Brain microvascular endothelial cell (primary cell): ENCODE measurements at regions not wholly inside any gene's neighbourhood (a gene's known extent, or its start where the extent isn't known, plus 50 kb on each side); places are given as distances from the start of the nearest gene placed in this dataset.
"Not testable (repeated sequence)": the region's sequence is repeated elsewhere in the genome, so short reads cannot be mapped to it uniquely, and the experiment has no call there.

Experiments used
- DNase-seq: peaks from one replicate; pipeline ENCODE4 v3.0.0-alpha.2; 2020
- H3K27ac ChIP-seq: fragments of 250-450 bp; sonication (Bioruptor Pico); 2 replicates; pipeline ENCODE4 v1.5.1; 2020; ENCODE audit warnings: mild to moderate bottlenecking, moderate library complexity
- H3K27me3 ChIP-seq: fragments of 250-450 bp; sonication (Bioruptor Pico); replicated peaks from 2 replicates; pipeline ENCODE4 v1.5.1; 2020; ENCODE audit warnings: mild to moderate bottlenecking
- H3K36me3 ChIP-seq: fragments of 250-450 bp; sonication (Bioruptor Pico); replicated peaks from 2 replicates; pipeline ENCODE4 v1.5.1; 2020; ENCODE audit warnings: mild to moderate bottlenecking
- H3K4me3 ChIP-seq: 2 replicates; pipeline ENCODE4 v1.5.1; 2011; ENCODE audit warnings: low read depth, mild to moderate bottlenecking, control low read depth, low read length, moderate library complexity
- in situ Hi-C: cut with HindIII; loops from 2 replicates; pipeline ENCODE4 v1.10.0; 2017; ENCODE audit warnings: low sequenced_read_pairs, low pct_ligation_motif_present
- TF ChIP-seq, protein P1 (sequence below): IDR thresholded peaks from 2 replicates; pipeline ENCODE4 v1.5.1; 2011; ENCODE audit warnings: low read depth, mild to moderate bottlenecking, moderate library complexity, low read length, control low read depth, inconsistent platforms; ENCODE audit errors: missing control alignments

DNA sequence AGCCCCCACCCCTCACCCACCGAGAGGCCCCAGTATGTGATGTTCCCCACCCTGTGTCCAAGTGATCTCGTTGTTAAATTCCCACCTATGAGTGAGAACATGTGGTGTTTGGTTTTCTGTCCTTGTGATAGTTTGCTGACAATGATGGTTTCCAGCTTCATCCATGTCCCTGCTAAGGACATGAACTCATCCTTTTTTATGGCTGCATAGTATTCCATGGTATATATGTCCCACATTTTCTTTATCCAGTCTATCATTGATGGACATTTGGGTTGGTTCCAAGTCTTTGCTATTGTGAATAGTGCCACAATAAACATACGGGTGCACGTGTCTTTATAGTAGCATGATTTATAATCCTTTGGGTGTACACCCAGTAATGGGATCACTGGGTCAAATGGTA lies 79.2 kb downstream of the PXDC1 start:
- H3K27ac ChIP-seq, DNase-seq, H3K4me3 ChIP-seq, in situ Hi-C loops, H3K36me3 ChIP-seq, H3K27me3 ChIP-seq: not testable (repeated sequence)

DNA sequence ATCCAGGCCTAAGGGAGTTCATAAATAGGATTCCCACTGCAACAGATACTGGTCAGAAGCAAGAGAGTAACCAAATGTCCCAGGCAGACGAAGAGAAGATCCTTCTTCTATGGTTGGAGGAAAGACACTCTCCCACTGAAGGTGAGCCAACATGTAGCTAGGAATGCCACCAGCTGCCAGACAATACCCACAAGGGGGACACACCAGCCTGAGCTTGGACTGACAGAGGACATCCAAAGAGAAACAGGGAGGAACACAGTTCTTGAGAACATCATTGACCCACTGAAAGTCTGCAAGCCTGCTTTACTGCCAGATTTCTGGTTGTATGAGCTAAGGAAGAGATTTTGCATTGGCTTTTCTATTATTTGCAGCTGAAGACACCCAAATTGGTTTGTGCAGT lies 80.1 kb downstream of the PXDC1 start:
- no peaks in the 10 kb centered on the region for H3K27me3 ChIP-seq
- no peak overlapping the region for H3K4me3 ChIP-seq
- no peak for DNase-seq
- in situ Hi-C loops: no loop called here
- no peaks in the 10 kb centered on the region for H3K36me3 ChIP-seq
- no peak overlapping the region for H3K27ac ChIP-seq
- TF ChIP-seq, protein P1, sequence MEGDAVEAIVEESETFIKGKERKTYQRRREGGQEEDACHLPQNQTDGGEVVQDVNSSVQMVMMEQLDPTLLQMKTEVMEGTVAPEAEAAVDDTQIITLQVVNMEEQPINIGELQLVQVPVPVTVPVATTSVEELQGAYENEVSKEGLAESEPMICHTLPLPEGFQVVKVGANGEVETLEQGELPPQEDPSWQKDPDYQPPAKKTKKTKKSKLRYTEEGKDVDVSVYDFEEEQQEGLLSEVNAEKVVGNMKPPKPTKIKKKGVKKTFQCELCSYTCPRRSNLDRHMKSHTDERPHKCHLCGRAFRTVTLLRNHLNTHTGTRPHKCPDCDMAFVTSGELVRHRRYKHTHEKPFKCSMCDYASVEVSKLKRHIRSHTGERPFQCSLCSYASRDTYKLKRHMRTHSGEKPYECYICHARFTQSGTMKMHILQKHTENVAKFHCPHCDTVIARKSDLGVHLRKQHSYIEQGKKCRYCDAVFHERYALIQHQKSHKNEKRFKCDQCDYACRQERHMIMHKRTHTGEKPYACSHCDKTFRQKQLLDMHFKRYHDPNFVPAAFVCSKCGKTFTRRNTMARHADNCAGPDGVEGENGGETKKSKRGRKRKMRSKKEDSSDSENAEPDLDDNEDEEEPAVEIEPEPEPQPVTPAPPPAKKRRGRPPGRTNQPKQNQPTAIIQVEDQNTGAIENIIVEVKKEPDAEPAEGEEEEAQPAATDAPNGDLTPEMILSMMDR: no peak

DNA sequence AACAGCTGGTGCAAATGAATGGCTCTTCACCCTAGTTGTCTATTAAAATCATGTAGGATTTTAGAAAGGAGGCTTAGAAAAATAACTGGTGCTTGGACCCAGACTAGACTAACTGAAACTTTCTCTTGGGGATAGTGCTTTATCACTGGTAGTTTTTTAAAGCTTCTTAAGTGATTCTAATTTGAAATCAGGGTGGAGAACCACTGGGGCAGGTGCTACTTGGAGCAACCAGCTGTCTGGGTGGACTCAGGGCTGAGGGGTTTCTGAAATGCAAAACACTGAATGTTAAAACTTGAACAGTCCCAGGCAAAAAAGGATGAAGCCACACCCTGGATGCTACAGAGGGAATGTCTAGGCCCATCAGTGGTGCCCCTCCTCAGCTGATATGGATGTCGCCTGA lies 81.2 kb downstream of the PXDC1 start:
- no peak for DNase-seq
- Histone ChIP-seq H3K27ac (no peak overlapping the region), H3K36me3 (no peaks in the 10 kb centered on the region), H3K4me3 (no peak overlapping the region), H3K27me3 (no peaks in the 10 kb centered on the region)
- in situ Hi-C loops: no loop called here
- TF ChIP-seq, protein P1: no peak

DNA sequence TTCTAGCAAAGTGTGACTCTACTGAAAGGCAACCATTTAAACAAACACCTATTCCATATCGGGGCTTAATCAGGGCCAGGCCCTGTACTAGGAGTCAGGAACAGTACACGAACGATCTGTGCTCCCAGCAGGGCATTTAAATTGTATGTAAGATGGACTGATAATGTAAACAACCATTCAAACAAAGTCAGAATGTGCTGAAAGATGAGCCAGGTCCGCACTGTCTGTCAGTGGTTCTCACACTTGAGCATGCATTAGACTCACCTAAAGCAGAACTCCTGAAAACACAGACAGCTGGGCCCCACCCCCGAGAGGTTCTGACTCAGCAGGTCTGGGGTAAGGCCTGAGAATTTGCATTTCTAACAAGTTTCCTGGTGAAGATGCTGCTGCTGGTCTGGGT lies 81.6 kb downstream of the PXDC1 start:
- no peak for DNase-seq
- no peak overlapping the region for H3K27ac ChIP-seq
- no peak overlapping the region for H3K4me3 ChIP-seq
- in situ Hi-C loops: no loop called here
- TF ChIP-seq, protein P1: no peak
- no peaks in the 10 kb centered on the region for H3K36me3 ChIP-seq
- no peaks in the 10 kb centered on the region for H3K27me3 ChIP-seq

DNA sequence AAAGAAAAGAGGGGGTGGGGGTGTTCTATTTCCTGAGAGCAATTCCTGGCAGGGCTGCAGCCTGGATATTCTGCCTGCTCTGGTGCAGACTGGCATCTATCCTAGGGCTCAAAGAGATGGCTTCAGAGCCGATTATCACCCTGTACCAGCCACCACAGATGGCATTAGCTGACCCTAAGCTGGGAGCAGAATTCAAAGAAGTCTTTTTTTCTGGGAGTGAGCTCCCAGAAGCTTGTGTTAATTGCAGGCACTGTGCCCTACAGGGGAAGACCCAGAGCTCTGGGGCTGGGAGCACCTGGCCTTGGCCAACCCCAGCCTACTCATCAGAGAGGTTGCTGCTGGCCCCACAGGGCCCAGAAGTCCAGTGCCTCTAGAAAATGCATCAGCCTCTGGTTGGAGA lies 85.9 kb downstream of the PXDC1 start:
- TF ChIP-seq, protein P1: no peak
- no peaks in the 10 kb centered on the region for H3K27me3 ChIP-seq
- no peaks in the 10 kb centered on the region for H3K36me3 ChIP-seq
- no peak for DNase-seq
- no peak overlapping the region for H3K27ac ChIP-seq
- no peak overlapping the region for H3K4me3 ChIP-seq
- in situ Hi-C loops: no loop called here

DNA sequence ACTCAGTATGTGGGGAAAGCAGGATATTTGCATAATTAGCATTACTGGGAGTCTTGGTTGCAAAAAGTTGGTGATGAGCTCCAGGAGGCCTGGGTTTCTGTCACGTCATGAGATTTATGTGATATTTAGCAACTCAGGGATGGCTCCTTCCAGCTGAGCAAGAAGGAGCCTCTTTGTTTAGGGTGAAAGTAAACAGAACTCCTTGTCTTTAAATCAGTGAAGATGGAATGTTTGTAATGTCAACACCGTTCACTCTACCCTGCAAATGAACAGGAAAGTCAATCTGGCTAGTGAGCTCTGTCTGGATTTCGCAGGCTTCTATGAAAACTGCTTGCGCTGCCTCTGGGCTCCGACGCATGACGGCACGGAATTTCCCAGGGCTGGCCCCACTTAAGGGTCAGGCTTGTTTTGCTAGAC lies 86.9 kb downstream of the PXDC1 start:
- Histone ChIP-seq H3K27ac (no peak overlapping the region), H3K4me3 (no peak overlapping the region), H3K27me3 (no peaks in the 10 kb centered on the region), H3K36me3 (no peaks in the 10 kb centered on the region)
- TF ChIP-seq, protein P1: no peak
- in situ Hi-C loops: no loop called here
- DNase-seq: no peak

DNA sequence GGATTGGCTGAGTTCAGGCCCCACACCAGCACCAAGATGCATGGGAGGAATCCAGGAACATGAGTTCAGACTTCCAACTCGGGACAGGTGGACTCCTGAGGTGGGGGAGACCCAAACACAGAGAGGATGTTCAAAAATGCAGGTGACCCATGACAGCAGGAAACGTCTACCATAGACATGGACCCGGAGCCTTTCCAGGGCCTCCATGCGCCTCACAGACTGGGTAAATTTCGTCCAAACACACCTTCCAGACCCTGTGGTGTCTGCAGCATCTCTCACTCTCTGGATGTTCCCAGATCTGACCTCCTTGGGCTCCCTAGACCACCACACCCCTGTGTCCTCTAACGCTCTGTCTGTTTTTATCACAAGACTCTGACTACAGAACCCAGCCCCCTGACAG lies 87.7 kb downstream of the PXDC1 start:
- no peaks in the 10 kb centered on the region for H3K36me3 ChIP-seq
- in situ Hi-C loops: no loop called here
- H3K27ac ChIP-seq: no peak overlapping the region
- no peaks in the 10 kb centered on the region for H3K27me3 ChIP-seq
- TF ChIP-seq, protein P1: no peak
- H3K4me3 ChIP-seq: no peak overlapping the region
- no peak for DNase-seq
